Bronchial epithelial cell (primary cell): ENCODE measurements at regions not wholly inside any gene's neighbourhood (a gene's known extent, or its start where the extent isn't known, plus 50 kb on each side); places are given as distances from the start of the nearest gene placed in this dataset.
"Not testable (repeated sequence)": the region's sequence is repeated elsewhere in the genome, so short reads cannot be mapped to it uniquely, and the experiment has no call there.

Source experiments
- DNase-seq: peaks from one replicate; pipeline ENCODE4 v3.0.0-alpha.2; 2010; ENCODE audit warnings: low read depth
- FAIRE-seq: peaks from 2 replicates; lab custom pipeline; 2011; peaks lifted over from hg19 to GRCh38; lab: Jason Lieb, UNC
- H3K27me3 ChIP-seq: 2 replicates; pipeline ENCODE4 v1.5.1; 2011; ENCODE audit warnings: low read length; ENCODE audit not compliant: control insufficient read depth, insufficient read depth
- H3K36me3 ChIP-seq: 2 replicates; pipeline ENCODE4 v1.5.1; 2011; ENCODE audit warnings: low read length; ENCODE audit not compliant: control insufficient read depth, insufficient read depth
- H3K4me3 ChIP-seq: 2 replicates; pipeline ENCODE4 v1.5.1; 2011; ENCODE audit warnings: mild to moderate bottlenecking, low read depth, low read length, control low read depth
- CTCF ChIP-seq: IDR thresholded peaks from 2 replicates; pipeline ENCODE4 v1.5.1; 2011; ENCODE audit warnings: mild to moderate bottlenecking, moderate library complexity, low read length, control low read depth, inconsistent platforms; ENCODE audit not compliant: insufficient read depth, severe bottlenecking

- FAIRE-seq (no peak), DNase-seq (no peak)
- H3K36me3 ChIP-seq: no peaks in the 10 kb centered on the region
- TF ChIP-seq CTCF: no peak
- no peaks in the 10 kb centered on the region for H3K27me3 ChIP-seq
- H3K4me3 ChIP-seq: no peak overlapping the region
Measured at GRCh38 chr16:47903470-47903869, 252.3 kb downstream of the ABCC12 start.

- not testable (repeated sequence) for FAIRE-seq, H3K4me3 ChIP-seq, DNase-seq
Measured at GRCh38 chr16:47897105-47897504, 258.7 kb downstream of the ABCC12 start.

GRCh38 chr16:47895146-47895545, 260.6 kb downstream of the ABCC12 start:
- FAIRE-seq (no peak), DNase-seq (no peak)
- Histone ChIP-seq H3K36me3 (no peaks in the 10 kb centered on the region), H3K27me3 (no peaks in the 10 kb centered on the region), H3K4me3 (no peak overlapping the region)
- TF ChIP-seq CTCF: no peak

More at GRCh38 chr16:47897105-47897504, 258.7 kb downstream of the ABCC12 start:
- not testable (repeated sequence) for H3K36me3 ChIP-seq, H3K27me3 ChIP-seq

- Histone ChIP-seq H3K27me3 (no peaks in the 10 kb centered on the region), H3K36me3 (no peaks in the 10 kb centered on the region), H3K4me3 (no peak overlapping the region)
- DNase-seq (no peak), FAIRE-seq (no peak)
- TF ChIP-seq CTCF: no peak
Measured at GRCh38 chr16:47892999-47893398, 262.8 kb downstream of the ABCC12 start.

GRCh38 chr16:47888734-47889133, 267.1 kb downstream of the ABCC12 start:
- FAIRE-seq (no peak), DNase-seq (no peak)
- H3K27me3 ChIP-seq: no peaks in the 10 kb centered on the region
- TF ChIP-seq CTCF: no peak
- no peak overlapping the region for H3K4me3 ChIP-seq
- H3K36me3 ChIP-seq: no peaks in the 10 kb centered on the region

GRCh38 chr16:47888142-47888541, 267.7 kb downstream of the ABCC12 start:
- Histone ChIP-seq H3K27me3 (no peaks in the 10 kb centered on the region), H3K4me3 (no peak overlapping the region), H3K36me3 (no peaks in the 10 kb centered on the region)
- no peak for TF ChIP-seq CTCF
- no peak for FAIRE-seq
- DNase-seq: peak; percentile 62
